HFF-Myc (cell line): ENCODE measurements at regions not wholly inside any gene's neighbourhood (a gene's known extent, or its start where the extent isn't known, plus 50 kb on each side); places are given as distances from the start of the nearest gene placed in this dataset.

Experiments
- DNase-seq: peaks from one replicate; pipeline ENCODE4 v3.0.0-alpha.2; 2011; ENCODE audit warnings: low read depth; ENCODE audit errors: extremely low read depth
- H3K4me3 ChIP-seq: replicated peaks from 2 replicates; pipeline ENCODE4 v1.5.1; 2011; ENCODE audit warnings: low read depth, mild to moderate bottlenecking, control low read depth, low read length
- TF ChIP-seq, protein P1 (sequence below): IDR thresholded peaks from 2 replicates; pipeline ENCODE4 v1.5.1; 2012; ENCODE audit warnings: mild to moderate bottlenecking, low read depth, low read length, control low read depth; ENCODE audit errors: missing control alignments

DNA sequence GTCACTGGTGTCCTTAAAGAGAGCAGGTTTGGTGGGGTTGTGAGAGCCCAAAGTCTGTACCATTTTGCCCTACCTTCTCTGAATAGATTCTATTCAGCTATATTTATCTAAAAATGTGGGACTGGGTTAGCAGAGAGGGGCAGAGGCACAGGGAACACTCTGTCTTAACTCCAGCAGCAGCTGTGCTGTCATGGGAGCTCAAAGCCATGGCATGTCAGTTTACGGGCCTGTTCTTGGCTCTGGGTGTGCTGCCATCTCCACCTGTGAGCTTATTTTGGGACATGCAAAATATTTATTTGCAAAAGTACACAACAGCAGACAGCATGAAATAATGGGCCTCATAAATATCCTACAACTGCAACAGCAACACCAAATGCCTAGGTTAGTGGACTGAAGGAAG lies 129.6 kb upstream of the KCTD1 start:
- TF ChIP-seq, protein P1, sequence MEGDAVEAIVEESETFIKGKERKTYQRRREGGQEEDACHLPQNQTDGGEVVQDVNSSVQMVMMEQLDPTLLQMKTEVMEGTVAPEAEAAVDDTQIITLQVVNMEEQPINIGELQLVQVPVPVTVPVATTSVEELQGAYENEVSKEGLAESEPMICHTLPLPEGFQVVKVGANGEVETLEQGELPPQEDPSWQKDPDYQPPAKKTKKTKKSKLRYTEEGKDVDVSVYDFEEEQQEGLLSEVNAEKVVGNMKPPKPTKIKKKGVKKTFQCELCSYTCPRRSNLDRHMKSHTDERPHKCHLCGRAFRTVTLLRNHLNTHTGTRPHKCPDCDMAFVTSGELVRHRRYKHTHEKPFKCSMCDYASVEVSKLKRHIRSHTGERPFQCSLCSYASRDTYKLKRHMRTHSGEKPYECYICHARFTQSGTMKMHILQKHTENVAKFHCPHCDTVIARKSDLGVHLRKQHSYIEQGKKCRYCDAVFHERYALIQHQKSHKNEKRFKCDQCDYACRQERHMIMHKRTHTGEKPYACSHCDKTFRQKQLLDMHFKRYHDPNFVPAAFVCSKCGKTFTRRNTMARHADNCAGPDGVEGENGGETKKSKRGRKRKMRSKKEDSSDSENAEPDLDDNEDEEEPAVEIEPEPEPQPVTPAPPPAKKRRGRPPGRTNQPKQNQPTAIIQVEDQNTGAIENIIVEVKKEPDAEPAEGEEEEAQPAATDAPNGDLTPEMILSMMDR, result no peak
- no peak for DNase-seq
- H3K4me3 ChIP-seq, result no peak overlapping the region

DNA sequence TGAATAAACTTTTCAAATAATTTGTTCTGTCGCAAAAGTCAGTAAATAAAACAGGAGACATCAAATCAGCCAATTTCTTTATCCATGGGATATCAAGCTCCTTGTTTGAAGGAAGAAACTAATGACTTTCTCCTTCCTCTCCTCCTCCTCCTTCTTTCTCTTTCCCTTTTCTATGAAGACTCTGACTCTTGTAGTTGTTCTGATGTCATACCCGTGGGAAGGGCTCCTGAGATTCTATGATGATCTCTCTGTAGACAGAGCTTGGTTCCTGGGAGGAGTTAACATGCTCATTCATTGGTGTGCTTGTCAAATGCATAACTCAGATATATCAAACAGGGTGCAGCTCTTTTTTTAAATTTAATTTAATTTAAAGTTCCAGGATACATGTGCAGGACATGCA lies 118.7 kb upstream of the KCTD1 start:
- no peak overlapping the region for H3K4me3 ChIP-seq
- DNase-seq, result no peak
- TF ChIP-seq, protein P1, result no peak

DNA sequence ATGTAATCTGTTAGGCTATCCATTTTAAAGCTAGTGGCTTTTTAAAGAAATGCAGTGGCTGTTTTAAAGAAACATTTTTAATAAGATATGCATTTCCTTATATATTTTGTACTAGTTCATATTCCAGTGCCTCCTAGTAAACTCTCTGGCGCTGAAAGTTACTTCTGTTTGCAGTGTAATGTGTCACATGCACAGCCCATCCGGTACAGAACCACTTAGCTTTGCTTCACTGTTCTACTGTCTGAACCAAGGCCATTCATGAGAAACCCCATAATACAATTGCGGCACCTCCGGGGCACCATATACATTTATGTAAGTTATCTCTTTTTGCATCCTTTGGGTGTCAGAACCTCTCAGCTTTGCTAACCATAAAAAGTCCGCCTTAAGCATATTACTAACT lies 114.6 kb upstream of the KCTD1 start:
- DNase-seq, result no peak
- no peak overlapping the region for H3K4me3 ChIP-seq
- TF ChIP-seq, protein P1, result no peak

DNA sequence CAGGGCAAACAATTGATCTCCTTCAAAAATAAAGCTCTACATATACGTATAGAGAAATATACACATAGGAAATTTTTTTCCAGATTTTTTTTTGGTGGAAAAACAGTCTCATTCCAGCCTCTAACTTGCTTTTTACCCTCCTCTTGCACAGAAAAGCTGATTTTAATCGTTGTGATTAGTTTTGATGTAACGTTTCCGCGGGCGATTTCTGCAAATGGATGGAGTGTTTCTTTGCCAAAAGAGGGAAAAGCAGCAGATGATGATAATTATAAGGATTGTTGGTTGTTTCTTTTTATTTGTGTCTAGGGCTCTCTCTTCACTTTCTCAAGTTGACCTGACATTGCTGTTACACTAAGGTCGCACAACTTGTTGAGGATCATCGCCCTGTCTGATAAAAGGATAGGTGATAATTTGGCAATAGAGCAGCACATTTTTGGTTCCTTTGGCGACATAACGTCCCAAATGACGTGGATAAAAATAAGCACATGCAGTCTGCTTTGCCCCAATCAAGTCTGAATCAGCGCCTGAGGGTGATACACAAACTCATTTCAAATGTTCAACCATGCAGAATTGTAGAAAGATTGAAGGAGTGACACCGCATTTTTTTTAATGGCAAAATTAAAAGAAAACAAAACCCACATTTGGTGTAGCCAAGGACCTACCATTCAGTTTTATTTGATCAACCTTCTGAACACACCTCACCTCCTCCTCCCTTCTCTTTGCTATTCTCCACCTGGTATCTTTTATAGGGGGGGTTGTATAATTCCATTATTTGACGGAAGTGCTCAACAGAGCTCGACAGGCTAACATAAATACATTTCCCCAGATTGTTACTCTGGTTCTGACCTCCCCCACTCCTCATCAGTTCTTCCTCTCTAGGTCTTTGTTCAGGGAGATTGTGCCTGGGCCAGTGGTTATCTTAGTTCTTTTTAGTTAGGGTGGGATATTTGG lies 109.6 kb upstream of the KCTD1 start:
- TF ChIP-seq, protein P1, result no peak
- H3K4me3 ChIP-seq, result peak overlapping the region; percentile 50
- no peak for DNase-seq

DNA sequence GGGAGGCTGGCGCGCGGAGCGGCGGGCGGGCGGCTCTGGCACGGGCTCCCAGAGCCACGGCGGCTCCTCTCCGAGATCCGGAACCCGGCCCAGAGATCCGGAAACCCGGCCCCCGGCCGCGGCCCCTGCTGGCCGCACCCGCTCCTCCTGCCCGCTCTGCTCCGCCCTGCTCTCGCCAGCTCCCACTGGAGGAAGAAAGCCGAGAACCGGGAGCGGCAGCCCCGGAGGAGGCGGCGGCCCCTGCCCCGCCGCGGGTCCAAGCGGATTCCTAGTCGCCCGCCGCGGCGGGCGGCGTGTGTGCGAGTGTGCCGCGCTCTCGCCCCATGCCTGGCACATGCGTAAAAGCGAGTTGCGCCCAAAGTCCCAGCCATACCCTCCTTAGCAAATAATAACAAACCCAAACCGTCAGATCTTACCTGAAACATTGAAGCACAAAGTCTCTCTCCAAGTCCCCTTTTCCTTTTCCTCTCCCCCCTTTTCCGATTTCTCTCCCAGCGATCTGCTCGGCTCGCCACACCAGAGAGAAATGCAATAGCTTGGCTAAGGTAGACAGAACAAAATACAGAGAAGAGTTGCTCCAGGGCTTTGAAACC lies 108.7 kb upstream of the KCTD1 start:
- DNase-seq, result no peak
- peak overlapping the region; percentile 50 for H3K4me3 ChIP-seq
- TF ChIP-seq, protein P1, result no peak

DNA sequence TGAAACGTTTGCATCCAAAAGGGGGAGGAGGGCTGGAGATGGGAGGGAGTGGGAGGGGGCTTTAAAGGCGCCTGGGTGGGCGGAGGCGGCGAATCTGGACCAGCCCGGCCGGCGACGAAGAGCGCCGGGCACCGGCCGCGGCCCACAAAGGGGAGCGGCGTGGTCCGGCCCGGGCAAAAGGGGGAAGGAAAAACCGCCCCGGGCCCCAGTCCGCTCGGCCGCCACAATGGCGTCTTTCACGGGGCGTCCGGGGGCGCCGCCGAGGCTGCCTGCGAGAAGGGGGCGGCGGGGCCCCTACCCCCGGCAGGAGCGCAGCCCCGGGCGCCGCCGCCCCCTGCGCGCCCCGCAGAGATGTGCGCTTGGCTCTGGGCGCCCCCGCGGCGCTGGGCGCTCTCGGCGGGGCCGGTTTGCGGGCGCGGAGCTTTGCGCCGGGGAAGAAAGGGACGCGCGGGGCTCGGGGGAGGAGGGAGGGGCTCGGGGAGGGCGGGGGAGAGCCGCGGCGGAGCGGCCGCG lies 108.1 kb upstream of the KCTD1 start:
- peak overlapping the region; percentile 50 for H3K4me3 ChIP-seq
- TF ChIP-seq, protein P1, result no peak
- DNase-seq, result no peak
